H1 (cell line): ENCODE measurements at regions not wholly inside any gene's neighbourhood (a gene's known extent, or its start where the extent isn't known, plus 50 kb on each side); places are given as distances from the start of the nearest gene placed in this dataset.

Experiments
- CTCF ChIA-PET: fragments of 300-600 bp; sonication (Branson Sonifier 250); formaldehyde crosslinking; loops from one replicate; lab custom pipeline; 2021; ENCODE audit not compliant: partially characterized antibody; lab: Charles Lee
- POLR2A ChIA-PET: fragments of 300-600 bp; sonication (Branson Sonifier 250); formaldehyde crosslinking; loops from one replicate; lab custom pipeline; 2021; ENCODE audit warnings: inconsistent platforms; ENCODE audit not compliant: partially characterized antibody; lab: Charles Lee
- DNase-seq, 2 experiments: peaks; one replicate each; pipeline versions ENCODE4 v3.0.0 to v3.0.0-alpha.2; 2010 to 2022; ENCODE audit warnings: low spot score in 2 of 2, low read depth in 1 of 2, mixed read lengths in 1 of 2
- FAIRE-seq: peaks from 2 replicates; lab custom pipeline; 2011; peaks lifted over from hg19 to GRCh38; lab: Jason Lieb, UNC
- H2AFZ ChIP-seq: 2 replicates; pipeline ENCODE4 v1.8.1; 2012; ENCODE audit warnings: low read length, inconsistent platforms
- H2AK5ac ChIP-seq: 2 replicates; pipeline ENCODE4 v1.6.1; 2013; ENCODE audit warnings: low read depth, low read length
- H2BK120ac ChIP-seq: replicated peaks from 2 replicates; pipeline ENCODE3; 2013; ENCODE audit warnings: low read depth, low read length, inconsistent platforms
- H2BK12ac ChIP-seq: 2 replicates; pipeline ENCODE4 v1.6.1; 2013; ENCODE audit warnings: low read depth, low read length
- H2BK15ac ChIP-seq: 2 replicates; pipeline ENCODE4 v1.6.1; 2013; ENCODE audit warnings: low read length
- H2BK20ac ChIP-seq: 2 replicates; pipeline ENCODE4 v1.6.1; 2013; ENCODE audit warnings: low read length
- H2BK5ac ChIP-seq: 2 replicates; pipeline ENCODE4 v1.6.1; 2013; ENCODE audit warnings: low read depth, low read length
- H3K14ac ChIP-seq: 2 replicates; pipeline ENCODE4 v1.6.1; 2013; ENCODE audit warnings: inconsistent platforms; ENCODE audit not compliant: insufficient read length
- H3K18ac ChIP-seq: 2 replicates; pipeline ENCODE4 v1.6.1; 2013; ENCODE audit warnings: low read length; ENCODE audit errors: extremely low read depth
- H3K23ac ChIP-seq: 2 replicates; pipeline ENCODE4 v1.6.1; 2013; ENCODE audit warnings: inconsistent platforms; ENCODE audit not compliant: insufficient read length
- H3K23me2 ChIP-seq: 2 replicates; pipeline ENCODE4 v1.6.1; 2013; ENCODE audit warnings: low read depth, low read length
- H3K27ac ChIP-seq: 2 replicates; pipeline ENCODE4 v1.6.1; 2011; ENCODE audit warnings: low read depth, low read length, inconsistent platforms
- H3K27me3 ChIP-seq, 4 experiments: replicated peaks in 1 of 4; 1 replicate in 1 of 4; 2 replicates in 3 of 4; pipeline versions ENCODE4 v1.6.1 to v1.8.1; 2011 to 2013; ENCODE audit warnings: low read length in 3 of 4, mild to moderate bottlenecking in 3 of 4, inconsistent platforms in 2 of 4, mixed read lengths in 2 of 4, moderate library complexity in 1 of 4; ENCODE audit not compliant: control insufficient read depth in 3 of 4, insufficient read depth in 3 of 4; ENCODE audit errors: extremely low read depth in 1 of 4
- H3K36me3 ChIP-seq, 4 experiments: 2 replicates each; pipeline versions ENCODE4 v1.6.1 to v1.8.1; 2011 to 2013; ENCODE audit warnings: mild to moderate bottlenecking in 4 of 4, low read length in 3 of 4, moderate library complexity in 2 of 4, control low read depth in 1 of 4, inconsistent platforms in 1 of 4; ENCODE audit not compliant: insufficient read depth in 4 of 4, control insufficient read depth in 2 of 4
- H3K4ac ChIP-seq: replicated peaks from 2 replicates; pipeline ENCODE3; 2013; ENCODE audit warnings: low read length, low read depth, mixed read lengths, inconsistent platforms; ENCODE audit not compliant: insufficient read length
- H3K4me1 ChIP-seq, 4 experiments: replicated peaks in 1 of 4; 1 replicate in 1 of 4; 2 replicates in 3 of 4; pipeline versions ENCODE4 v1.6.1 to v1.8.1; 2011 to 2013; ENCODE audit warnings: low read length in 3 of 4, inconsistent platforms in 2 of 4, mixed read lengths in 1 of 4; ENCODE audit not compliant: insufficient read depth in 4 of 4, control insufficient read depth in 3 of 4
- H3K4me2 ChIP-seq, 2 experiments: 2 replicates each; pipeline versions ENCODE4 v1.6.1 to v1.8.1; 2011 to 2013; ENCODE audit warnings: low read depth in 2 of 2, low read length in 2 of 2, control low read depth in 1 of 2, inconsistent platforms in 1 of 2, mild to moderate bottlenecking in 1 of 2; ENCODE audit not compliant: insufficient read depth in 1 of 2
- H3K4me3 ChIP-seq, 4 experiments: fragments of 200-600, 300-600 bp in 1 of 4; sonication (generic), shearing (Covaris generic), sonication (Bioruptor Twin) in 1 of 4; 2 replicates each; pipeline versions ENCODE4 v1.5.1 to v1.8.1; 2011 to 2016; ENCODE audit warnings: low read length in 4 of 4, low read depth in 3 of 4, control low read depth in 2 of 4, inconsistent platforms in 2 of 4, mild to moderate bottlenecking in 2 of 4, mixed read lengths in 1 of 4, moderate library complexity in 1 of 4; ENCODE audit not compliant: insufficient read depth in 2 of 4; ENCODE audit errors: extremely low read depth in 1 of 4
- H3K56ac ChIP-seq: replicated peaks from 2 replicates; pipeline ENCODE3; 2013; ENCODE audit warnings: low read depth, mild to moderate bottlenecking, mixed read lengths, low read length, inconsistent platforms; ENCODE audit not compliant: insufficient read length
- H3K79me1 ChIP-seq: 2 replicates; pipeline ENCODE4 v1.6.1; 2013; ENCODE audit warnings: low read depth, low read length, control low read depth
- H3K79me2 ChIP-seq, 2 experiments: 2 replicates each; pipeline versions ENCODE4 v1.6.1 to v1.8.1; 2012 to 2013; ENCODE audit warnings: low read length in 2 of 2, mild to moderate bottlenecking in 2 of 2, inconsistent platforms in 1 of 2; ENCODE audit not compliant: insufficient read depth in 2 of 2, control insufficient read depth in 1 of 2
- H3K9ac ChIP-seq, 4 experiments: replicated peaks in 1 of 4; 1 replicate in 1 of 4; 2 replicates in 3 of 4; pipeline versions ENCODE4 v1.6.1 to v1.8.1; 2011 to 2013; ENCODE audit warnings: low read depth in 3 of 4, low read length in 3 of 4, control low read depth in 2 of 4, mild to moderate bottlenecking in 2 of 4, moderate library complexity in 2 of 4, inconsistent platforms in 1 of 4; ENCODE audit errors: extremely low read depth in 1 of 4
- H3K9me3 ChIP-seq, 2 experiments: 2 replicates each; pipeline versions ENCODE4 v1.6.1 to v1.8.1; 2012 to 2013; ENCODE audit warnings: mild to moderate bottlenecking in 2 of 2, moderate library complexity in 2 of 2, control low read depth in 1 of 2, inconsistent platforms in 1 of 2, low read depth in 1 of 2, low read length in 1 of 2, mixed read lengths in 1 of 2; ENCODE audit not compliant: insufficient read depth in 2 of 2
- H4K20me1 ChIP-seq, 2 experiments: replicated peaks in 1 of 2; 2 replicates each; pipeline versions ENCODE3 to v1.8.1; 2011 to 2013; ENCODE audit warnings: inconsistent platforms in 2 of 2, low read length in 2 of 2, mild to moderate bottlenecking in 1 of 2; ENCODE audit not compliant: insufficient read depth in 2 of 2, control insufficient read depth in 1 of 2
- H4K5ac ChIP-seq: 2 replicates; pipeline ENCODE4 v1.6.1; 2013; ENCODE audit warnings: low read length, low read depth, mixed read lengths, inconsistent platforms; ENCODE audit not compliant: insufficient read length
- H4K8ac ChIP-seq: 2 replicates; pipeline ENCODE4 v1.8.0; 2013; ENCODE audit warnings: mild to moderate bottlenecking, moderate library complexity, low read length, inconsistent platforms; ENCODE audit not compliant: insufficient read depth; ENCODE audit errors: extremely low read depth
- H4K91ac ChIP-seq: replicated peaks from 2 replicates; pipeline ENCODE3; 2013; ENCODE audit warnings: low read length, mixed read lengths, inconsistent platforms; ENCODE audit not compliant: insufficient read length
- ATF3 ChIP-seq: IDR thresholded peaks from 2 replicates; pipeline ENCODE4 v1.6.1; 2011; ENCODE audit warnings: low read depth, mild to moderate bottlenecking, low read length; ENCODE audit not compliant: insufficient read depth
- CEBPB ChIP-seq: IDR thresholded peaks from 2 replicates; pipeline ENCODE4 v1.6.1; 2012; ENCODE audit warnings: low read depth, low read length
- CTCF ChIP-seq, 3 experiments: IDR thresholded peaks; 1 replicate in 2 of 3; 2 replicates in 1 of 3; pipeline versions ENCODE4 v1.5.1 to v1.6.1; 2011; ENCODE audit warnings: low read length in 3 of 3, mild to moderate bottlenecking in 3 of 3, inconsistent platforms in 2 of 3, low read depth in 1 of 3, moderate library complexity in 1 of 3; ENCODE audit not compliant: insufficient read depth in 1 of 3; ENCODE audit errors: control extremely low read depth in 1 of 3
- JUND ChIP-seq: IDR thresholded peaks from 2 replicates; pipeline ENCODE4 v1.6.1; 2011; ENCODE audit warnings: mild to moderate bottlenecking, improper control_type of control experiment, low read length
- POLR2AphosphoS5 ChIP-seq: IDR thresholded peaks from 2 replicates; pipeline ENCODE4 v1.6.1; 2011; ENCODE audit warnings: low read depth, low read length
- WGBS, 2 experiments: shearing (Covaris generic) in 1 of 2; methylation state at CpG; one replicate each; pipeline versions ENCODE4 v1.1.6 to v1.1.7; 2013 to 2015; ENCODE audit warnings: low lambda C conversion rate in 2 of 2, mixed read lengths in 2 of 2, inconsistent platforms in 1 of 2, low coverage in 1 of 2, missing lambda C conversion rate in 1 of 2; ENCODE audit not compliant: insufficient replicate concordance in 2 of 2, insufficient coverage in 1 of 2, insufficient read length in 1 of 2; ENCODE audit errors: extremely low coverage in 1 of 2, missing lambda C conversion rate in 1 of 2; 5-methylcytosine and 5-hydroxymethylcytosine counted together

- H2AFZ ChIP-seq = no peak overlapping the region
- H3K9ac ChIP-seq = no peak overlapping the region
- H3K4me2 ChIP-seq = no peak overlapping the region
- ChIA-PET CTCF (interaction anchor here (0.6 to 3.8 kb wide), 13 partner anchors 10 to 707 kb away, joined by 3 to 17 read pairs (median 3); no protein-coding TSS in a partner anchor), POLR2A (interaction anchor here (1.0 to 1.4 kb wide), 2 partner anchors 168 to 665 kb away, joined by 3 to 4 read pairs; no protein-coding TSS in a partner anchor)
- no peak overlapping the region for H3K27ac ChIP-seq
- H3K23ac ChIP-seq = no peak overlapping the region
- no peak overlapping the region for H3K18ac ChIP-seq
- peak overlapping the region; percentile 39; the same call in 1 of the 2 replicates for H2BK12ac ChIP-seq
- H3K4me1 ChIP-seq = no peaks in the 10 kb centered on the region
- H3K14ac ChIP-seq = no peak overlapping the region
- H2AK5ac ChIP-seq = no peak overlapping the region
- H3K79me2 ChIP-seq = no peaks in the 10 kb centered on the region
- TF ChIP-seq JUND = no peak
- no peak for TF ChIP-seq CEBPB
- TF ChIP-seq ATF3 = no peak
- TF ChIP-seq CTCF (IDR thresholded peaks at IDR 0.05; ENCODE audit: control extremely low read depth in 1 of 3, insufficient read depth in 1 of 3, low read depth in 1 of 3, low read length in 3 of 3) = no peak
- TF ChIP-seq POLR2AphosphoS5 = no peak
- no peak for DNase-seq
- WGBS, 2 experiments = 81% methylated on average over 5 of the region's 5 CpGs; no CpG with 5 or more reads in 1 of the 2 experiments
- H4K91ac ChIP-seq = no peak overlapping the region
- H3K23me2 ChIP-seq = peaks cover 1% of the 10 kb centered on the region; the same call in 1 of the 2 replicates
- H2BK5ac ChIP-seq = no peak overlapping the region
- no peaks in the 10 kb centered on the region for H3K36me3 ChIP-seq
- H2BK15ac ChIP-seq = no peak overlapping the region
- H3K56ac ChIP-seq = no peak overlapping the region
- H4K5ac ChIP-seq = no peak overlapping the region
- no peak overlapping the region for H2BK120ac ChIP-seq
- no peaks in the 10 kb centered on the region for H3K79me1 ChIP-seq
- no peak overlapping the region for H3K4ac ChIP-seq
- H2BK20ac ChIP-seq = no peak overlapping the region
- H4K8ac ChIP-seq = no peak overlapping the region; the same call in 1 of the 2 replicates
- no peaks in the 10 kb centered on the region for H3K27me3 ChIP-seq
- FAIRE-seq = no peak
- no peaks in the 10 kb centered on the region for H4K20me1 ChIP-seq
- no peak overlapping the region for H3K4me3 ChIP-seq
- no peaks in the 10 kb centered on the region for H3K9me3 ChIP-seq
Measured at GRCh38 chr10:78210548-78210947, 176.9 kb downstream of the RPS24 start.
